Fibroblast of skin of abdomen (primary cell): ENCODE measurements at regions not wholly inside any gene's neighbourhood (a gene's known extent, or its start where the extent isn't known, plus 50 kb on each side); places are given as distances from the start of the nearest gene placed in this dataset.
A peak's percentile ranks its signal among the peaks of the same experiment; 100 is the strongest.
"Not testable (repeated sequence)": the region's sequence is repeated elsewhere in the genome, so short reads cannot be mapped to it uniquely, and the experiment has no call there.

ENCODE experiments used
- DNase-seq: peaks from one replicate; pipeline ENCODE4 v3.0.0-alpha.2; 2013

- DNase-seq = no peak
Measured at GRCh38 chr20:1747953-1748577, 90.5 kb upstream of the SIRPG start.

- DNase-seq = not testable (repeated sequence)
Measured at GRCh38 chr20:1742049-1742434, 84.5 kb upstream of the SIRPG start.

GRCh38 chr20:1741309-1742048 lies 83.9 kb upstream of the SIRPG start:
- DNase-seq = no peak

GRCh38 chr20:1737134-1737533 lies 79.6 kb upstream of the SIRPG start:
- DNase-seq = no peak

- no peak for DNase-seq
Measured at GRCh38 chr20:1735417-1736089, 78.0 kb upstream of the SIRPG start.

GRCh38 chr20:1734269-1734858 lies 76.8 kb upstream of the SIRPG start:
- no peak for DNase-seq

- not testable (repeated sequence) for DNase-seq
Measured at GRCh38 chr20:1731828-1732375, 74.3 kb upstream of the SIRPG start.

- DNase-seq = not testable (repeated sequence)
Measured at GRCh38 chr20:1730981-1731711, 73.6 kb upstream of the SIRPG start.

GRCh38 chr20:1727303-1727702 lies 69.7 kb upstream of the SIRPG start:
- DNase-seq = not testable (repeated sequence)

- no peak for DNase-seq
Measured at GRCh38 chr20:1724901-1725300, 67.3 kb upstream of the SIRPG start.

- DNase-seq = no peak
Measured at GRCh38 chr20:1722513-1723050, 65.0 kb upstream of the SIRPG start.

GRCh38 chr20:1721687-1722512 lies 64.3 kb upstream of the SIRPG start:
- DNase-seq = no peak

- DNase-seq = no peak
Measured at GRCh38 chr20:1720845-1721475, 63.4 kb upstream of the SIRPG start.

- no peak for DNase-seq
Measured at GRCh38 chr20:1720226-1720625, 62.6 kb upstream of the SIRPG start.

- peak; percentile 72 for DNase-seq
Measured at GRCh38 chr20:1718604-1719384, 61.2 kb upstream of the SIRPG start.

- DNase-seq = no peak
Measured at GRCh38 chr20:1712634-1713624, 55.4 kb upstream of the SIRPG start.

- DNase-seq = no peak
Measured at GRCh38 chr20:1711826-1712601, 54.4 kb upstream of the SIRPG start.

GRCh38 chr20:1711266-1711665 lies 53.7 kb upstream of the SIRPG start:
- no peak for DNase-seq
